H1 (cell line): ENCODE measurements at regions not wholly inside any gene's neighbourhood (a gene's known extent, or its start where the extent isn't known, plus 50 kb on each side); places are given as distances from the start of the nearest gene placed in this dataset.

Experiments
- CTCF ChIA-PET: fragments of 300-600 bp; sonication (Branson Sonifier 250); formaldehyde crosslinking; loops from one replicate; lab custom pipeline; 2021; ENCODE audit not compliant: partially characterized antibody; lab: Charles Lee
- POLR2A ChIA-PET: fragments of 300-600 bp; sonication (Branson Sonifier 250); formaldehyde crosslinking; loops from one replicate; lab custom pipeline; 2021; ENCODE audit warnings: inconsistent platforms; ENCODE audit not compliant: partially characterized antibody; lab: Charles Lee
- DNase-seq, 2 experiments: peaks; one replicate each; pipeline versions ENCODE4 v3.0.0 to v3.0.0-alpha.2; 2010 to 2022; ENCODE audit warnings: low spot score in 2 of 2, low read depth in 1 of 2, mixed read lengths in 1 of 2
- FAIRE-seq: peaks from 2 replicates; lab custom pipeline; 2011; peaks lifted over from hg19 to GRCh38; lab: Jason Lieb, UNC
- H2AFZ ChIP-seq: 2 replicates; pipeline ENCODE4 v1.8.1; 2012; ENCODE audit warnings: low read length, inconsistent platforms
- H2AK5ac ChIP-seq: 2 replicates; pipeline ENCODE4 v1.6.1; 2013; ENCODE audit warnings: low read depth, low read length
- H2BK120ac ChIP-seq: replicated peaks from 2 replicates; pipeline ENCODE3; 2013; ENCODE audit warnings: low read depth, low read length, inconsistent platforms
- H2BK12ac ChIP-seq: 2 replicates; pipeline ENCODE4 v1.6.1; 2013; ENCODE audit warnings: low read depth, low read length
- H2BK15ac ChIP-seq: 2 replicates; pipeline ENCODE4 v1.6.1; 2013; ENCODE audit warnings: low read length
- H2BK20ac ChIP-seq: 2 replicates; pipeline ENCODE4 v1.6.1; 2013; ENCODE audit warnings: low read length
- H2BK5ac ChIP-seq: 2 replicates; pipeline ENCODE4 v1.6.1; 2013; ENCODE audit warnings: low read depth, low read length
- H3K14ac ChIP-seq: 2 replicates; pipeline ENCODE4 v1.6.1; 2013; ENCODE audit warnings: inconsistent platforms; ENCODE audit not compliant: insufficient read length
- H3K18ac ChIP-seq: 2 replicates; pipeline ENCODE4 v1.6.1; 2013; ENCODE audit warnings: low read length; ENCODE audit errors: extremely low read depth
- H3K23ac ChIP-seq: 2 replicates; pipeline ENCODE4 v1.6.1; 2013; ENCODE audit warnings: inconsistent platforms; ENCODE audit not compliant: insufficient read length
- H3K23me2 ChIP-seq: 2 replicates; pipeline ENCODE4 v1.6.1; 2013; ENCODE audit warnings: low read depth, low read length
- H3K27ac ChIP-seq: 2 replicates; pipeline ENCODE4 v1.6.1; 2011; ENCODE audit warnings: low read depth, low read length, inconsistent platforms
- H3K27me3 ChIP-seq, 4 experiments: replicated peaks in 1 of 4; 1 replicate in 1 of 4; 2 replicates in 3 of 4; pipeline versions ENCODE4 v1.6.1 to v1.8.1; 2011 to 2013; ENCODE audit warnings: low read length in 3 of 4, mild to moderate bottlenecking in 3 of 4, inconsistent platforms in 2 of 4, mixed read lengths in 2 of 4, moderate library complexity in 1 of 4; ENCODE audit not compliant: control insufficient read depth in 3 of 4, insufficient read depth in 3 of 4; ENCODE audit errors: extremely low read depth in 1 of 4
- H3K36me3 ChIP-seq, 4 experiments: 2 replicates each; pipeline versions ENCODE4 v1.6.1 to v1.8.1; 2011 to 2013; ENCODE audit warnings: mild to moderate bottlenecking in 4 of 4, low read length in 3 of 4, moderate library complexity in 2 of 4, control low read depth in 1 of 4, inconsistent platforms in 1 of 4; ENCODE audit not compliant: insufficient read depth in 4 of 4, control insufficient read depth in 2 of 4
- H3K4ac ChIP-seq: replicated peaks from 2 replicates; pipeline ENCODE3; 2013; ENCODE audit warnings: low read length, low read depth, mixed read lengths, inconsistent platforms; ENCODE audit not compliant: insufficient read length
- H3K4me1 ChIP-seq, 4 experiments: replicated peaks in 1 of 4; 1 replicate in 1 of 4; 2 replicates in 3 of 4; pipeline versions ENCODE4 v1.6.1 to v1.8.1; 2011 to 2013; ENCODE audit warnings: low read length in 3 of 4, inconsistent platforms in 2 of 4, mixed read lengths in 1 of 4; ENCODE audit not compliant: insufficient read depth in 4 of 4, control insufficient read depth in 3 of 4
- H3K4me2 ChIP-seq, 2 experiments: 2 replicates each; pipeline versions ENCODE4 v1.6.1 to v1.8.1; 2011 to 2013; ENCODE audit warnings: low read depth in 2 of 2, low read length in 2 of 2, control low read depth in 1 of 2, inconsistent platforms in 1 of 2, mild to moderate bottlenecking in 1 of 2; ENCODE audit not compliant: insufficient read depth in 1 of 2
- H3K4me3 ChIP-seq, 4 experiments: fragments of 200-600, 300-600 bp in 1 of 4; sonication (generic), shearing (Covaris generic), sonication (Bioruptor Twin) in 1 of 4; 2 replicates each; pipeline versions ENCODE4 v1.5.1 to v1.8.1; 2011 to 2016; ENCODE audit warnings: low read length in 4 of 4, low read depth in 3 of 4, control low read depth in 2 of 4, inconsistent platforms in 2 of 4, mild to moderate bottlenecking in 2 of 4, mixed read lengths in 1 of 4, moderate library complexity in 1 of 4; ENCODE audit not compliant: insufficient read depth in 2 of 4; ENCODE audit errors: extremely low read depth in 1 of 4
- H3K56ac ChIP-seq: replicated peaks from 2 replicates; pipeline ENCODE3; 2013; ENCODE audit warnings: low read depth, mild to moderate bottlenecking, mixed read lengths, low read length, inconsistent platforms; ENCODE audit not compliant: insufficient read length
- H3K79me1 ChIP-seq: 2 replicates; pipeline ENCODE4 v1.6.1; 2013; ENCODE audit warnings: low read depth, low read length, control low read depth
- H3K79me2 ChIP-seq, 2 experiments: 2 replicates each; pipeline versions ENCODE4 v1.6.1 to v1.8.1; 2012 to 2013; ENCODE audit warnings: low read length in 2 of 2, mild to moderate bottlenecking in 2 of 2, inconsistent platforms in 1 of 2; ENCODE audit not compliant: insufficient read depth in 2 of 2, control insufficient read depth in 1 of 2
- H3K9ac ChIP-seq, 4 experiments: replicated peaks in 1 of 4; 1 replicate in 1 of 4; 2 replicates in 3 of 4; pipeline versions ENCODE4 v1.6.1 to v1.8.1; 2011 to 2013; ENCODE audit warnings: low read depth in 3 of 4, low read length in 3 of 4, control low read depth in 2 of 4, mild to moderate bottlenecking in 2 of 4, moderate library complexity in 2 of 4, inconsistent platforms in 1 of 4; ENCODE audit errors: extremely low read depth in 1 of 4
- H3K9me3 ChIP-seq, 2 experiments: 2 replicates each; pipeline versions ENCODE4 v1.6.1 to v1.8.1; 2012 to 2013; ENCODE audit warnings: mild to moderate bottlenecking in 2 of 2, moderate library complexity in 2 of 2, control low read depth in 1 of 2, inconsistent platforms in 1 of 2, low read depth in 1 of 2, low read length in 1 of 2, mixed read lengths in 1 of 2; ENCODE audit not compliant: insufficient read depth in 2 of 2
- H4K20me1 ChIP-seq, 2 experiments: replicated peaks in 1 of 2; 2 replicates each; pipeline versions ENCODE3 to v1.8.1; 2011 to 2013; ENCODE audit warnings: inconsistent platforms in 2 of 2, low read length in 2 of 2, mild to moderate bottlenecking in 1 of 2; ENCODE audit not compliant: insufficient read depth in 2 of 2, control insufficient read depth in 1 of 2
- H4K5ac ChIP-seq: 2 replicates; pipeline ENCODE4 v1.6.1; 2013; ENCODE audit warnings: low read length, low read depth, mixed read lengths, inconsistent platforms; ENCODE audit not compliant: insufficient read length
- H4K8ac ChIP-seq: 2 replicates; pipeline ENCODE4 v1.8.0; 2013; ENCODE audit warnings: mild to moderate bottlenecking, moderate library complexity, low read length, inconsistent platforms; ENCODE audit not compliant: insufficient read depth; ENCODE audit errors: extremely low read depth
- H4K91ac ChIP-seq: replicated peaks from 2 replicates; pipeline ENCODE3; 2013; ENCODE audit warnings: low read length, mixed read lengths, inconsistent platforms; ENCODE audit not compliant: insufficient read length
- ASH2L ChIP-seq: fragments of 200-600, 300-600 bp; sonication (generic); IDR thresholded peaks from one replicate; pipeline ENCODE4 v1.7.1; 2017; ENCODE audit warnings: low read length
- CHD1 ChIP-seq: IDR thresholded peaks from 2 replicates; pipeline ENCODE4 v1.6.1; 2012; ENCODE audit warnings: low read depth, low read length, improper control_type of control experiment
- JUN ChIP-seq: IDR thresholded peaks from 2 replicates; pipeline ENCODE4 v1.6.1; 2011; ENCODE audit warnings: low read depth, mild to moderate bottlenecking, improper control_type of control experiment, low read length
- NANOG ChIP-seq: IDR thresholded peaks from 2 replicates; pipeline ENCODE4 v1.6.1; 2011; ENCODE audit warnings: low read length, low read depth, mild to moderate bottlenecking, inconsistent platforms; ENCODE audit not compliant: insufficient read depth, poor library complexity, severe bottlenecking
- POLR2AphosphoS5 ChIP-seq: IDR thresholded peaks from 2 replicates; pipeline ENCODE4 v1.6.1; 2011; ENCODE audit warnings: low read depth, low read length
- POU5F1 ChIP-seq: IDR thresholded peaks from 2 replicates; pipeline ENCODE4 v1.6.1; 2011; ENCODE audit warnings: low read depth, mild to moderate bottlenecking, low read length, moderate library complexity
- RAD21 ChIP-seq, 2 experiments: IDR thresholded peaks in 1 of 2; conservative IDR thresholded peaks in 1 of 2; 2 replicates each; pipeline ENCODE4 v1.6.1; 2011; ENCODE audit warnings: low read depth in 2 of 2, low read length in 2 of 2, improper control_type of control experiment in 1 of 2, inconsistent platforms in 1 of 2, mild to moderate bottlenecking in 1 of 2, moderate library complexity in 1 of 2
- RNF2 ChIP-seq: fragments of 200-900, 300-1000 bp; sonication (generic); IDR thresholded peaks from 2 replicates; pipeline ENCODE4 v1.7.1; 2016; ENCODE audit warnings: borderline replicate concordance, low read depth, mild to moderate bottlenecking, antibody characterized with exemption, low read length; ENCODE audit not compliant: poor library complexity, severe bottlenecking; ENCODE audit errors: missing control alignments
- SP2 ChIP-seq: IDR thresholded peaks from 2 replicates; pipeline ENCODE4 v1.6.1; 2012; ENCODE audit warnings: mild to moderate bottlenecking, low read length, inconsistent platforms
- WGBS, 2 experiments: shearing (Covaris generic) in 1 of 2; methylation state at CpG; one replicate each; pipeline versions ENCODE4 v1.1.6 to v1.1.7; 2013 to 2015; ENCODE audit warnings: low lambda C conversion rate in 2 of 2, mixed read lengths in 2 of 2, inconsistent platforms in 1 of 2, low coverage in 1 of 2, missing lambda C conversion rate in 1 of 2; ENCODE audit not compliant: insufficient replicate concordance in 2 of 2, insufficient coverage in 1 of 2, insufficient read length in 1 of 2; ENCODE audit errors: extremely low coverage in 1 of 2, missing lambda C conversion rate in 1 of 2; 5-methylcytosine and 5-hydroxymethylcytosine counted together

GRCh38 chr2:239640210-239640609, 239.4 kb upstream of the HDAC4 start:
- Histone ChIP-seq H4K8ac (no peak overlapping the region), H3K4me3 (no peak overlapping the region), H3K56ac (no peak overlapping the region), H3K23me2 (peaks cover 15% of the 10 kb centered on the region; the same call in 1 of the 2 replicates), H3K4ac (no peak overlapping the region), H3K9ac (no peak overlapping the region), H3K27me3 (0 out of 7 replicates have a peak, but pooled peaks cover 0 to 2% (median 0%) of the 10 kb centered on the region in 4 experiments), H4K20me1 (peaks cover 0 to 5% of the 10 kb centered on the region in 2 experiments), H3K4me1 (no peaks in the 10 kb centered on the region), H2BK5ac (no peak overlapping the region), H2BK15ac (no peak overlapping the region), H4K5ac (no peak overlapping the region), H3K18ac (no peak overlapping the region), H3K27ac (no peak overlapping the region), H3K36me3 (no peaks in the 10 kb centered on the region; a peak in 1 of 8 replicates), H2AK5ac (no peak overlapping the region), H3K9me3 (peaks cover 13 to 16% of the 10 kb centered on the region in 2 experiments; a peak in 3 of 4 replicates), H2BK20ac (no peak overlapping the region), H3K4me2 (no peak overlapping the region), H4K91ac (no peak overlapping the region), H3K23ac (no peak overlapping the region), H2BK12ac (no peak overlapping the region), H2AFZ (no peak overlapping the region), H3K79me2 (no peaks in the 10 kb centered on the region), H3K79me1 (no peaks in the 10 kb centered on the region), H3K14ac (no peak overlapping the region), H2BK120ac (no peak overlapping the region)
- no peak for TF ChIP-seq CHD1
- TF ChIP-seq RNF2 = no peak
- no peak for TF ChIP-seq POLR2AphosphoS5
- no peak for TF ChIP-seq RAD21 (IDR thresholded peaks at IDR 0.05 in 1 of 2, conservative IDR thresholded peaks at IDR 0.05 in 1 of 2; ENCODE audit: low read depth in 2 of 2, low read length in 2 of 2)
- no peak for TF ChIP-seq NANOG
- no peak for TF ChIP-seq SP2
- TF ChIP-seq POU5F1 = no peak
- TF ChIP-seq ASH2L = no peak
- no peak for TF ChIP-seq JUN
- ChIA-PET CTCF (no interaction called here), POLR2A (no interaction called here)
- FAIRE-seq = no peak
- 95% methylated on average over 5 of the region's 5 CpGs; no CpG with 5 or more reads in 1 of the 2 experiments for WGBS, 2 experiments
- DNase-seq = no peak
